ENCODE measurements at regions not wholly inside any gene's neighbourhood (a gene's known extent, or its start where the extent isn't known, plus 50 kb on each side); places are given as distances from the start of the nearest gene placed in this dataset.

DNA sequence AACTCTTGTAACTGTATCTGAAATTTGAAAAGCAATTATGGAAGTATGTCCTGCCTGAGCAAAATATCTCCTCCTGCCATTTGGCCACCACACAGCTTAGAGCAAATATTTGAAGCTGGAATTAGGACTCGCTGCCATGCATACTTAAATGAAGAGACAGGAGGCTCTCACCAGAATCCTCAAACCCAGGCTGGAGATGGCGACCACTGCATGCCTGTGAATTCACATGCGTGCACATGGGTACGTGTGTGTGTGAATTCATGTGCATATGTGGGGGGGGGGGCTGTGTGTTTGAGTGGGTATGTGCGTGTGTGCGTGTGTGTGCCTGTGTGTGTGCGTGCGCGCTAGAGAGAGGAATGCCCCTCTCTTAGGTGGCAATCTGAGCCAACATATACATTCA lies 84.1 kb upstream of the IRX1 start:
- Histone ChIP-seq H3K27ac (no peak overlapping the region), H3K4me3 (no peak overlapping the region), H3K4me1 (no peaks in the 10 kb centered on the region), H3K36me3 (no peaks in the 10 kb centered on the region), H3K9me3 (peaks cover 0 to 4% of the 10 kb centered on the region in 2 donors), H3K27me3 (no peaks in the 10 kb centered on the region)
- intact Hi-C loops (cut with DNase I; ENCODE audit: low total_unique reads), result no loop called here
- DNase-seq (ENCODE audit: low spot score in 2 of 2), result no peak
- no peak for TF ChIP-seq POLR2A (IDR thresholded peaks at IDR 0.05)
- TF ChIP-seq, protein P1, sequence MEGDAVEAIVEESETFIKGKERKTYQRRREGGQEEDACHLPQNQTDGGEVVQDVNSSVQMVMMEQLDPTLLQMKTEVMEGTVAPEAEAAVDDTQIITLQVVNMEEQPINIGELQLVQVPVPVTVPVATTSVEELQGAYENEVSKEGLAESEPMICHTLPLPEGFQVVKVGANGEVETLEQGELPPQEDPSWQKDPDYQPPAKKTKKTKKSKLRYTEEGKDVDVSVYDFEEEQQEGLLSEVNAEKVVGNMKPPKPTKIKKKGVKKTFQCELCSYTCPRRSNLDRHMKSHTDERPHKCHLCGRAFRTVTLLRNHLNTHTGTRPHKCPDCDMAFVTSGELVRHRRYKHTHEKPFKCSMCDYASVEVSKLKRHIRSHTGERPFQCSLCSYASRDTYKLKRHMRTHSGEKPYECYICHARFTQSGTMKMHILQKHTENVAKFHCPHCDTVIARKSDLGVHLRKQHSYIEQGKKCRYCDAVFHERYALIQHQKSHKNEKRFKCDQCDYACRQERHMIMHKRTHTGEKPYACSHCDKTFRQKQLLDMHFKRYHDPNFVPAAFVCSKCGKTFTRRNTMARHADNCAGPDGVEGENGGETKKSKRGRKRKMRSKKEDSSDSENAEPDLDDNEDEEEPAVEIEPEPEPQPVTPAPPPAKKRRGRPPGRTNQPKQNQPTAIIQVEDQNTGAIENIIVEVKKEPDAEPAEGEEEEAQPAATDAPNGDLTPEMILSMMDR (IDR thresholded peaks at IDR 0.05), result no peak
- no peak for TF ChIP-seq POLR2AphosphoS5 (IDR thresholded peaks at IDR 0.05)

DNA sequence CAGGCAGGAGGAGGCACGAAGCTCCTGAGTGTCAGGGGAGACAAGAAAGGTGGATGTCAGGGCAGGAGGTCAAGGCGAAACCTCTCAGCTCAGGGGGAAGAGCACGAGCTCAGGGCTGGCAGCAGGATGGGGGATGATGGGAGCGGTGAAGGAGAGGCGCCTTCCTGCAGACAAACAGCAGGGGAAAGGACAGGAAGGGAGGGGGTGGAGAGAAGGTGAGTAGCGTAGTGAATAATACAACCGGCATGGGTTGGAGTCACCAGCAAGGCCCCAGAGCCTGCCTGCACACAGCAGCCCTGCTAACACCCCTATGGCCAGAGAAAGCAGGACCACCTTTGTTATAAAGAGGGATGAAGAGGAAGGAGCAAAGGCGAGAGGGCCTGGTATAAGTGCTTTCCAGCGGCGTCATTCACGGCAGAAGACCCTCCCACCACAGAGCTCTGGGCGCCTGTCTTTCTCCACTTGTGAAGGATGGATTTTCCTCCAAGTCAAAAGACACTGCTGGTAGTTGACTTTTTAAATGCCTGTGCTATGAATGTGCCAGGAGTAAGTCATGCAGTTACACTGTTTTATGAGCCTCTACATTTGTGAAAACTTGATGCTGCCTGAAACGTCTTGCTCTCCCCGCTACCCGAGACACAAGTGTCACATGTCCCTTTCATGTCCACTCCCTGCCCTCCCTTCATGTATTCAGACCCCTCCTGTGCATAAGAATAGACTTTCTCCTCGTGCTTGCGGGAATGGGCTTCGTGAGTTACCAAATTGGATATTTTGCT lies 84.8 kb upstream of the IRX1 start:
- Histone ChIP-seq H3K36me3 (no peaks in the 10 kb centered on the region), H3K27ac (no peak overlapping the region), H3K4me3 (no peak overlapping the region), H3K27me3 (no peaks in the 10 kb centered on the region), H3K4me1 (no peaks in the 10 kb centered on the region), H3K9me3 (peaks cover 0 to 4% of the 10 kb centered on the region in 2 donors)
- DNase-seq (ENCODE audit: low spot score in 2 of 2), result no peak
- intact Hi-C loops (cut with DNase I; ENCODE audit: low total_unique reads), result no loop called here
- TF ChIP-seq POLR2AphosphoS5 (IDR thresholded peaks at IDR 0.05), result no peak
- TF ChIP-seq, protein P1 (IDR thresholded peaks at IDR 0.05), result no peak
- TF ChIP-seq POLR2A (IDR thresholded peaks at IDR 0.05), result no peak

DNA sequence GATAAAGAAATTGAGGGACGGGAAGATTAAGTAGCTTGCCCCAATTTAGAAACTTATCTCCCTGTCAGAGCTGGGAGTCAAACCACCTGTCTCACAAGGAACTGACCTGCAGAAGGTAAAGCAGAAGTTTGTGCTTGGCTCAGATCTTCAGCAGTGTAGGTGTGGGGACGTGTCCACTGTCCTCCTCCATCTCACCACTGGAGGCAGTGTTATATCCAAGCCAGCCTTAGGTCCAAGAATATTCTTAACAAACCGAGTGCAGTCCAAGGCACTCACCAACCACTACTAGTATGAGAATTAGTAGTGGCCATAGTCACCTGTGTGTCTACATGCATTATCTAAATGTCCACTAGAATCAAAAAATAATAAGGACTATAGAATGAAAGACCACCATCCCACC lies 86.3 kb upstream of the IRX1 start:
- Histone ChIP-seq H3K9me3 (peaks cover 0 to 4% of the 10 kb centered on the region in 2 donors), H3K4me3 (no peak overlapping the region), H3K27ac (no peak overlapping the region), H3K27me3 (no peaks in the 10 kb centered on the region), H3K4me1 (no peaks in the 10 kb centered on the region), H3K36me3 (no peaks in the 10 kb centered on the region)
- TF ChIP-seq, protein P1 (IDR thresholded peaks at IDR 0.05), result no peak
- TF ChIP-seq POLR2A (IDR thresholded peaks at IDR 0.05) (no peak), POLR2AphosphoS5 (IDR thresholded peaks at IDR 0.05) (no peak)
- intact Hi-C loops (cut with DNase I; ENCODE audit: low total_unique reads), result no loop called here
- no peak for DNase-seq (ENCODE audit: low spot score in 2 of 2)

DNA sequence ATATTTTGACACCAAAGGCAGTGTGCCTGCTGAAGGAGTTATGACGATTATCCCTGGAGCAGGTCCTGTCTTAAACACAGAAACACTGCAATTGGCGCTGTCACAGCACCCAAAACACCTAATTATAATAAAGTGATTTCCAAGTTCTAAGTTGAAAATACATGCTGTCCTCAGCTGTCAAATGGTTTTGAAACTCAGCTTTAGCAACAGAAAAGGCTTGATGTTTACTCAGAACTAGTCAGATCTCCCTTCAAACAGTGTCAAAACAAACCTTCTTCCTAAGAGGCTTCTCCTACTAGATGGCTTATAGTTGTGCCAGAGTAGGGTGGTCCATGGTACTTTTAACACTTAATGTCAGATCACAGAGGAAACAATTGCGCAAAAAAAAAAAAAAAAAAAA lies 87.2 kb upstream of the IRX1 start:
- TF ChIP-seq POLR2A (IDR thresholded peaks at IDR 0.05), result no peak
- TF ChIP-seq, protein P1 (IDR thresholded peaks at IDR 0.05), result no peak
- no peak for TF ChIP-seq POLR2AphosphoS5 (IDR thresholded peaks at IDR 0.05)
- no peaks in the 10 kb centered on the region for H3K4me1 ChIP-seq
- peaks cover 0 to 4% of the 10 kb centered on the region in 2 donors for H3K9me3 ChIP-seq
- no peaks in the 10 kb centered on the region for H3K36me3 ChIP-seq
- DNase-seq (ENCODE audit: low spot score in 2 of 2), result no peak
- no peaks in the 10 kb centered on the region for H3K27me3 ChIP-seq
- intact Hi-C loops (cut with DNase I; ENCODE audit: low total_unique reads), result no loop called here
- H3K4me3 ChIP-seq, result no peak overlapping the region
- H3K27ac ChIP-seq, result no peak overlapping the region

DNA sequence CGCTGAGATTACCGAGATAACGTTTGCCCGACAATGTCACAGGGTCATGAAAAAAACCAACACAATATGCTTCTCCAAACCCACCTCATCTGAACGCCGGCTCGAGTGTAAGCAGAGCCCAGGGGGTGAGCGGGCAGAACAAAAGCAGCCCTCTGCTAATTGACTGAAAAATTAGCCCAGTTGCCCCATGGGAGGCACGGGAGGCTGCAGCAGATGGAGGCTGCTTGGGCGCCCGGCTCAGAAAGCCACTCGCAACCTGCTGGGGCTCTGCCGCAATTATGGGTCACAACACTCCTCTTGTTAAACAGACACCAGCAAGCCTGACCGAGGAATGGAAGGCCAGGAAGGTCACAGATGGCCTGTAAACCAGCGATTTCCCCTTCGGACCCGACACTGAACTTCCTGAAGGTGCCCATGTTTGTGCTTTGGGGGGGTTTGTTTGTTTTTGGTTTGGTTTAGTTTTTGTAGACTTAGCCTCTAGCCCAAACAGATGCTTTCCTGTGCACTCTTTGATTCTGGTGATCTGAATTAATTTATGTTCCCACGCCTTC lies 104.6 kb upstream of the IRX1 start:
- Histone ChIP-seq H3K9me3 (no peaks in the 10 kb centered on the region), H3K27ac (no peak overlapping the region), H3K4me1 (no peaks in the 10 kb centered on the region), H3K4me3 (no peak overlapping the region), H3K36me3 (peaks cover 4% of the 10 kb centered on the region), H3K27me3 (no peaks in the 10 kb centered on the region)
- TF ChIP-seq POLR2AphosphoS5 (IDR thresholded peaks at IDR 0.05), result no peak
- no peak for TF ChIP-seq POLR2A (IDR thresholded peaks at IDR 0.05)
- TF ChIP-seq, protein P1 (IDR thresholded peaks at IDR 0.05), result no peak
- no peak for DNase-seq (ENCODE audit: low spot score in 2 of 2)
- intact Hi-C loops (cut with DNase I; ENCODE audit: low total_unique reads), result no loop called here

All from breast epithelium (tissue), 4 donors.